RPMI7951 (cell line): ENCODE measurements at regions not wholly inside any gene's neighbourhood (a gene's known extent, or its start where the extent isn't known, plus 50 kb on each side); places are given as distances from the start of the nearest gene placed in this dataset.

Experiments used
- DNase-seq: peaks from one replicate; pipeline ENCODE4 v3.0.0-alpha.2; 2012; ENCODE audit warnings: low read depth

GRCh38 chr12:46131732-46132469 is 136.9 kb downstream of the SLC38A1 start:
- DNase-seq, result peak; percentile 7

- DNase-seq, result no peak
Observed at GRCh38 chr12:46127656-46128055, 137.3 kb upstream of the SCAF11 start.

DNA sequence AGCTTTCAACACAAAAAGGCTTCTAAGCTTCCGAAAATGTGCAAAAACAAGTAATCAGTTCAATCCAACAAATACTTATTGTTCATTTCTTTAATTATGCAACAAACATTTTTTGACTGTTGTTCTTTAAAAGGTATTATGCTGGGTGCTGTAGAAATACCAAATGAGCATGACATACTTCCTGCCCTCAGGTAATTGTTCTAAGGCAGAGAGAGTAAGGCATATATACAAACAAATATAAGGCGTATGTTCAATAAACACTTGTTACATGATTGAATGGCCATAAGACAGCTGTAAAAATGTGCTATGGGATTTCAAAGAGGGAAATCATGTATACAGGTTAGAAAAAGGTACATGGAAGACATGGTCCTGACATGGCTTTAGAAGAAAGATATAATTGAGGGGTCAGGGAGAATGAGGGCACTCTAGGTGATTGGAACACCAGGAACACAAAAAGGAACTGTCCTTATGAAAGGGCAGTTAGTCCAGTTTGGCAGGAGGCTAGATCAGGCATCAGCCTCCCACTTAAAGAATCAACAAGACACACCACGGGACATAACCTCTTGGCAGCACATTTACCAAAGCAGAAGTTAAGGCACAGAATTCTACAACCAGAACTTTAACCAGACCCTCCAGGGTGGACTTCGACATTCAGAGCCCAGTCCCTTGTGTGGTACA is 135.8 kb upstream of the SCAF11 start:
- DNase-seq, result no peak

DNA sequence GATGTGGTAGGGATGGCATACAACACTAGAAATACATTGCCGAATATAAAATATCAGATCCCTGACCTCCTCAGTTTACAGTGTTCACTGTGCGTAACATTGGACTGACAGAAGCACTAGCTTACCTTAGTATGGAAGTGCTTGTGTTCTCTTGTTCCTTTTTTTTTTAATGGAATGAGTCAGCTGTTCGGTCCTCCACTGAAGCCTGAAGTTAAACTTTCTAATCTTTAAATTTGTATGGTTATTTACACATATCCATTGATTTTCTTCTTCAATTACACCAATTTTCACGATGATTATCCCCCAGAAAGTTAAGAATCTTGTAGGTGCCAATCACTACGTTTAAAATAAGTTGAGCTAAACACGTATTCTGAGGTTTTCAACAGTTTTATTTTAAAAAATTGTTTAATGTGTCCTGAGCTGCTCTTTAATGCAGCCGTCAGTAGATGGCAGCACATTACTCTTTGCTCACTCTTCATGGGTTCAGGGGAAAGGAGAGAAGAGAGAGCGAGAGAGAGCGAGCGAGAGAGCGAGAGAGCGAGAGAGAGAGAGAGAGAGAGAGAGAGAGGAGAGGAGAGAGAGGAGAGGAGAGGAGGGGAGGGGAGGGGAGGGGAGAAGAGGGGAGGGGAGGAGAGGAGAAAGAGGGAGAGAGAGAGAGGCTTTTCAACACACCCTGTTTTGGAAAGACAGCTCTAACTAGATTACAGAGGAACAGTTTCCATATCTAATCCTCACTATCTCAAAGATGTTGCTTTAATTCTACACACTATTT is 134.7 kb upstream of the SCAF11 start:
- peak; percentile 65 for DNase-seq

DNA sequence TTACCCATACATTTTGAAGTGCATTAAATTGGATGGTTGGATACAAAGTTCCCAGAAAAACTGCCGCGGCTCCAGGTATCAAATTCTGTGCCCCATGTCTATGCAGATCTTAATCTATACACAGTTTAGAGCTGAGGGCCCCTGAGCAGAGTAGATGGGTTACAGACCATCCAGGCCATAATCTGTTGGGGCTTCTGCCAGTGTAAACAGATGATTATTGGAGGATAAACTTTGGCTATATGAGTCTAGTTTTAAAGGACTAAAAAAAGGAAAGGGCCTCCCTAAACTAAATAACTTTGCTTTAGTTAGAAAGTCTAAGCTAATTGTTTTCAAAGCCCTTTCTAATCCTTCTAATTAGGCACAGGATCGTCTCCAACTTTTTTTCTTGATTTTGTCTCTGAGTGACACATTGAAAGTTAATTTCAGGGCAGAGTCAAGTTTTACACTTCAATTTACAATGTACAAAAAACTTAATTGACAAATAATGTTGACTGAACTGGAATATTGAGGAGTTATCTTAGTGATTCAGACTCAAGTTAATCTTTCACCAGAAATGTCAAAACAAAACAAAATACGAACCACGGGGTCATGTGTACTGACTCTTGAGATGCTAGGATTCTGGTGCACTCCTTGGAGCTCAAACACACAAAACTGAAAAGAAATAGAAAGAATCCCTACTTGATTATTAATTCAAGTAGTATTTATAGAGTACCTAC is 133.9 kb upstream of the SCAF11 start:
- DNase-seq, result no peak

DNA sequence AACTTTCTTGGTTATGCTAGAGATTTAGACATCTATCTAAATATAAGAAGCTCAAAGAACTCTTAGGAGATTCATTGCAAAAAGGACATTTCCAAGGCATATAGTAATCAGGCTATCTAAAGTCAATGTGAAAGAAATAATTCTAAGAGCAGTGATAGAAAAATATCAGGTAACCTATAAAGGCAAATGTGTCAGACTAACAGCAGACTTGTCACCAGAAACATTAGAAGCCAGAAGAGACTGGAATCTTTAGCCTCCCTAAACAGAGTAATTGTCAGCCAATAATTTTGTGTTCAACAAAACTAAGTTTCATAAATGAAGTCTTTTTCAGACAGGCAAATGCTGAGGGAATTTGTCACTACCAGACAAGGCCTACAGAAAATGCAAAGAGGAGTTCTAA is 122.0 kb upstream of the SCAF11 start:
- DNase-seq, result no peak

- no peak for DNase-seq
Observed at GRCh38 chr12:46111715-46112114, 121.3 kb upstream of the SCAF11 start.

DNA sequence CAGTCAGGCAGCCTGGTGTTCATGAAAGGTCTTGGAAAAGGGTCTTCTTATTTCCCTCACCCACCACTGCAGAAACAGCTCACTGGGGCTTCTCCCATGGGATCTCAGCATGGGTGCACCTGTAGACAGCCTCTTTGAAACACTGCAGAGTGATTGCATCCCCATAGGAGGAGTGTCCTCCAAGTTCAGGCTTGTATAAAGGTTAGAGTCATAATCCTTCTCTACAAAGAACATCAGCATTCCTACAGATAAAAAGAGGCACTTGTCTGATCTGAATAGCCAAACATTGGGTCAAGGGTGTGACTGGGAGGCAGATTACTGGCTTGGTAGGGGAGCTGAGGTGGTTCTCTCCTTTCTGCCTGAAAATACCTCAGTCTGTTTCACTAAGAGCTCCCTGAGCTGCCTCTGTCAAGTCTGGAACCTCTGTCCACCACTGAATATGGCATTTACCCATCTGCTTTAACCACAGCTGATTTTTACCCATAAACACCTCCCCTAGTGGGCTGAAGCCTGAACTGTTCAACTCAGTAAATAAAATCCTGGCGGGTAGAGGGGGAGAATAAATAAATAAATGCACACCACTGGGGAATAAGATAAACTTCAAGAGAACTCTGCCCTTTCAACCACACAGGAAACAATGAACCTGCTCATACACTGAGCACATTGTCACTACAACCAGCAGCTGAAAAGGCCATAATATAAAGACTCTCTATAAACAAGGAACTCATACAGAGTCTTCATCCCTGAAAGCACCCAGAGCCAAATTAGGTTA is 120.7 kb upstream of the SCAF11 start:
- DNase-seq, result no peak

DNA sequence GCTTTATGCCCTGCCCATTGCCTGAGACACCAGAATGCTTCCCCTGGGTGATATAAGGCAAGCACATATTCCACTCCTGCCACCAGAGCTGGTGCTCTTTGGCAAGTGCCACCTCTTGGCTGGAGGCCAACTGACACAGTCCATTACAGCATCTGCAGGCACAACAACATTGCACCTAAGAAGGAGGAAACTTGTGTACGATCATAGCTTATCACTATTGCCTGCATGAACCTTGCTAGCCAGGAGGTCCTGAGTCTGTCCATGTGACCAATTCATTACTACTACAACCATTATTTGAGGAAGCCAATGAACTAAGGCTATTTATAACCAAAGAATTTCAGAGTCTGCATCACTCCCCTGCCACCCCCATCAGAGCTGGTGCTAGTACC is 119.8 kb upstream of the SCAF11 start:
- DNase-seq, result no peak

DNA sequence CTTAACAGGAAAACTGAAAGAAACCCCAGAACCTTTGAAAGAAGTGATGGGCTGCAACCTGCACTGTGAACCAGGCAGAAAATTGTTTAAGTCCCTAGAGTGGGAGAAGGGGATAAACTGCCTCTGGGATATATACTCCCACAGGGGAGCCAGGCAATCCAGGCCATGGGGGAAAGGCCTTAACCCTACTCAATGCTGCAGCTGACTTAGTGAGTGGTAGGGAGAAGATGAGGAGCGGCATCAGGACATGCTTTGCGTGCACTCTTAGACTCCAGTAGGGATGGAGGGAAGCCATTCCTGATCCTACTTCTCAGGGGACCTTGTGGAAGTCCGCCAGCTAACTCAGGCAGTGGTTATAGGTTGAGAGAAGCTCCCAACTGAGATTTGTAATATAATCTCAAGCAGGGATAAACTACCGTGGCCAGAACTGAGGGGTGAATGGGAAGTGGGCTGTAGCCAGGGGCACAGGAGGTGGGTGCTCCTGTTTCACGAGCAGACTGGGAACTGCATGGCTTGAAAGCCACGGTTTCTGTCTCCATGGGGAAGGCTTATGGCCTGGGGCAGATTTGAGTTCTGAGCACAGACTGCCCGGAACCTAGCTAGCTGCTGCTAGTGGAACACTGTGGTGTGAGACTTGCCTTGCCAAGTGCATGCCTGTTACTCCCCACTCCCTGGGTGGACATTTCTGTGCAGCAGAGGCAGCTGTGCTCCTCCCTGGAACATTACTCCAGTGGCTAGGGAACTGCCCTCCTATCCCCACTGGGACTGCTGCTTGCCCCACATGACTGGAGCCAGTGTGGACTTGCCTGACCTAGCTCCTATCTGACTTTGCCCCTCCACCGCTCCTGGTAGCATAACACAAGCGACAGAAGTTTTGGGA is 119.2 kb upstream of the SCAF11 start:
- DNase-seq, result no peak

DNA sequence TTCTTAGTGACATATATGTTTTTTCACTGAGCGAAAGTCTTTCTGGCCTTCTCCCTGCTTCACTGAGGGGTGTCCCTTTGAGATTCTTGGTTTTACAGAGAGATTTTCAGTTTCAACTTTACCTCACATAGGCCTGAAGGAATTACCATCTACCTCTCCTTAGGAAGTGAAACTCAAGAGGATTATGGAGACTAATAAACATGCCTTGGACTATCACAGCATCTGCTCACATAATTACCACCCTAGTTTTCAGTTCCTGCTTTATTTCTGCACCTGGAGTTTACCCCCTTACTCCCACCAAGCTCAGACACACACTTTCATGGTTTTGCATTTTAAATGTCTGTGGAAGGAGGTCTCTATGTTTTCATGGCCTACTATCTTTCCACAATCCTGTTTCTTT is 118.3 kb upstream of the SCAF11 start:
- DNase-seq, result no peak

DNA sequence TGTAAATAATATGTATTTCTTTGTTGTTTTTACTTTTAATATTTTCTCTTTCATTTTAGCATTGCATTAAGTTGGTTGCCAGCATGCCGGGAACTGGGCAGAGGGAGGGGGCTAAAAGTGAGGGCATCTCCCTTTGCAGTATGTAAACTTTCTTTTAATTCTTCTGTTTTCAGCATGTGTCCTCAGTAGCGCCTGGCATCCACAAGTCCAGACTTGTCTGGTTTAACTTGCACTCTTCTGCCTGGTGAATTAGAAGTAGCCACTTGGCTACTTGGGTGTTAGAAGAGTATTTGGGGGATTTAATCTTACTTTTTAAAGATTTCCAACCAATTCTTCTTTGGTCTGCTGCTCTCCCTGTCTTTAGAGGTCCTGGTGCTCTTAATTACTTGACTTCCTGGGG is 117.2 kb upstream of the SCAF11 start:
- no peak for DNase-seq

DNA sequence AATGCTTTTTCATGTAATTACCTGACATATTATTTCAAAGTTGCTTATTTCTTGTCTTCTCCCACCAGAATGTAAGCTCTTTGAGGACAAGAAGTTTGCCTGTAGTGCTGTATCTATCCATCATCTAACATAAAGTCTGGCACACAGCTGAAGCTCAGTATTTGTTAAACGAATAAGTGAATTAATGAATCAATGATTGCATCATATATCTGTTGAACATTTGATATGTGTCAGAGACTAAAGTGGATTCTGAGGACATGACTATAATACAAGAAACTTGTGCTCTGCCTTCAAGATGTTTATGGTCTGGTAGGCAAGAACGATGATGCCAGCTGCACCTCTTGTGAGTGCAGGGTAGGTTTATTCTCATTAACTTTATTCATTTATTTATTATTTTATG is 115.4 kb upstream of the SCAF11 start:
- DNase-seq, result no peak

GRCh38 chr12:46103559-46104383 is 113.4 kb upstream of the SCAF11 start:
- DNase-seq, result no peak

DNA sequence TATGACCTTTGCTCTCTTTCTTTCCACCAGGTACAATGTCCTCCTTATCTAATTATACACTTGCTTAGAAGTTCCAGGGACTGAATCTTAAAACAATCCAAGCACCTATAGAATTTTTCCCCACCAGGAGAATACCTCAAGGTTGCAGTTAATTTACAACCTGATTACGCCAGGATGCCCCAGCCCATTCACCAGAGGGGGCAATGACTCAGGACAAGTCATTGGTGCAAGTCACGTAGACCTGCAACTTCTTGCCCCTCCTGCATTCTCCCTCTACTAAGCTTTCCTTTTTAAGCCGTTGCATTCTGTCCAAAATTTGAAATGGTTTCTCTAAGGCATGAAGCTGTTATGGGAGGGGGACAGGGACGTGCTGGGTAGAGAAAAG is 111.1 kb upstream of the SCAF11 start:
- no peak for DNase-seq

GRCh38 chr12:46100551-46101484 is 110.4 kb upstream of the SCAF11 start:
- peak; percentile 43 for DNase-seq

GRCh38 chr12:46089414-46090162 is 99.2 kb upstream of the SCAF11 start:
- DNase-seq, result no peak
